B cell (primary cell): ENCODE measurements at regions not wholly inside any gene's neighbourhood (a gene's known extent, or its start where the extent isn't known, plus 50 kb on each side); places are given as distances from the start of the nearest gene placed in this dataset.

Experiments used
- ATAC-seq: fragments of 200-7000 bp; cut with Tn5 transposase; one replicate; pipeline ENCODE4 v1.10.0; 2021; ENCODE audit warnings: low read depth, mild to moderate bottlenecking, moderate number of reproducible peaks, moderate library complexity
- CTCF ChIA-PET: fragments of 350-600 bp; sonication (Branson Sonifier 250); formaldehyde crosslinking; loops from one replicate; lab custom pipeline; 2021; ENCODE audit warnings: antibody characterized with exemption, inconsistent platforms; lab: Charles Lee
- POLR2A ChIA-PET: fragments of 350-600 bp; sonication (Branson Sonifier 250); formaldehyde crosslinking; loops from one replicate; lab custom pipeline; 2021; ENCODE audit warnings: antibody characterized with exemption; lab: Charles Lee
- DNase-seq: peaks from one replicate; pipeline ENCODE4 v3.0.0; 2013
- H2AFZ ChIP-seq: 2 replicates; pipeline ENCODE4 v1.6.1; 2012; ENCODE audit warnings: mild to moderate bottlenecking, low read depth, low read length; ENCODE audit not compliant: insufficient read depth, poor library complexity, severe bottlenecking
- H3K27ac ChIP-seq, 2 donors: 1 replicate in 1 of 2; 2 replicates in 1 of 2; pipeline ENCODE4 v1.5.1; 2012 to 2013; ENCODE audit warnings: low read length in 2 of 2, mild to moderate bottlenecking in 2 of 2, moderate library complexity in 1 of 2
- H3K27me3 ChIP-seq, 4 experiments: fragments of 200-600 bp in 1 of 4; sonication (generic) in 1 of 4; replicated peaks in 1 of 4; 1 replicate in 2 of 4; 2 replicates in 2 of 4; pipeline versions ENCODE4 v1.6.1 to v1.7.0; 2013 to 2016; ENCODE audit warnings: low read length in 3 of 4, mild to moderate bottlenecking in 2 of 4, mixed read lengths in 1 of 4, moderate library complexity in 1 of 4; ENCODE audit not compliant: insufficient read depth in 4 of 4, control insufficient read depth in 3 of 4; ENCODE audit errors: control extremely low read depth in 1 of 4
- H3K36me3 ChIP-seq, 2 experiments: replicated peaks in 1 of 2; 1 replicate in 1 of 2; 2 replicates in 1 of 2; pipeline versions ENCODE4 v1.6.1 to v1.7.1; 2013; ENCODE audit warnings: low read length in 1 of 2; ENCODE audit not compliant: insufficient read depth in 2 of 2, control insufficient read depth in 1 of 2; ENCODE audit errors: control extremely low read depth in 1 of 2, extremely low read depth in 1 of 2
- H3K4me1 ChIP-seq, 2 donors: fragments of 200-600 bp in 1 of 2; sonication (generic) in 1 of 2; 1 replicate in 1 of 2; 2 replicates in 1 of 2; pipeline versions ENCODE4 v1.5.1 to v1.6.1; 2013 to 2017; ENCODE audit warnings: low read length in 2 of 2; ENCODE audit not compliant: control insufficient read depth in 2 of 2, insufficient read depth in 2 of 2
- H3K4me2 ChIP-seq: replicated peaks from 2 replicates; pipeline ENCODE3; 2012; ENCODE audit warnings: mild to moderate bottlenecking, low read depth, low read length; ENCODE audit not compliant: poor library complexity, severe bottlenecking
- H3K4me3 ChIP-seq, 5 experiments: fragments of 200-600 bp in 1 of 5; sonication (generic) in 1 of 5; 1 replicate in 3 of 5; 2 replicates in 2 of 5; pipeline versions ENCODE4 v1.5.1 to v1.7.0; 2011 to 2016; ENCODE audit warnings: low read length in 4 of 5, mild to moderate bottlenecking in 4 of 5, low read depth in 2 of 5, control low read depth in 1 of 5, moderate library complexity in 1 of 5; ENCODE audit not compliant: insufficient read depth in 1 of 5; ENCODE audit errors: control extremely low read depth in 1 of 5, extremely low read depth in 1 of 5
- H3K79me2 ChIP-seq: fragments of 200-600 bp; sonication (generic); one replicate; pipeline ENCODE4 v1.6.0; 2016; ENCODE audit warnings: low read length; ENCODE audit not compliant: control insufficient read depth, insufficient read depth
- H3K9ac ChIP-seq: fragments of 200-600 bp; sonication (generic); 2 replicates; pipeline ENCODE4 v1.6.1; 2017; ENCODE audit warnings: mild to moderate bottlenecking, low read length, moderate library complexity
- H3K9me3 ChIP-seq, 3 donors: one replicate each; pipeline versions ENCODE4 v1.6.1 to v1.7.1; 2013; ENCODE audit warnings: low read length in 2 of 3; ENCODE audit not compliant: control insufficient read depth in 2 of 3, insufficient read depth in 1 of 3; ENCODE audit errors: control extremely low read depth in 1 of 3
- H4K20me1 ChIP-seq: 2 replicates; pipeline ENCODE4 v1.6.0; 2012; ENCODE audit warnings: mild to moderate bottlenecking, low read length; ENCODE audit not compliant: insufficient read depth, control insufficient read depth, poor library complexity, severe bottlenecking
- H3K27ac Mint-ChIP-seq: one replicate; pipeline ENCODE4 v1.8.0; 2021; ENCODE audit warnings: mixed read lengths
- H3K27me3 Mint-ChIP-seq: one replicate; pipeline ENCODE4 v1.8.0; 2021; ENCODE audit warnings: mixed read lengths
- H3K4me1 Mint-ChIP-seq: one replicate; pipeline ENCODE4 v1.8.0; 2021; ENCODE audit warnings: mixed read lengths
- H3K4me3 Mint-ChIP-seq: one replicate; pipeline ENCODE4 v1.8.0; 2021; ENCODE audit warnings: mixed read lengths
- H3K9me3 Mint-ChIP-seq: one replicate; pipeline ENCODE4 v1.8.0; 2022; ENCODE audit warnings: mixed read lengths; ENCODE audit not compliant: insufficient read depth
- EZH2 ChIP-seq: IDR thresholded peaks from 2 replicates; pipeline ENCODE4 v1.6.1; 2012; ENCODE audit warnings: borderline replicate concordance, low read depth, mild to moderate bottlenecking, moderate library complexity, low read length; ENCODE audit not compliant: insufficient read depth, poor library complexity, severe bottlenecking
- WGBS: methylation state at CpG from one replicate; pipeline ENCODE4 v1.1.5; 2013; ENCODE audit warnings: missing lambda C conversion rate; ENCODE audit not compliant: insufficient coverage; 5-methylcytosine and 5-hydroxymethylcytosine counted together
- intact Hi-C: fragments of 100-400 bp; cut with micrococcal nuclease; formaldehyde crosslinking; loops from one replicate; pipeline ENCODE4 v1.10.0; 2022
- TF ChIP-seq, protein P1 (sequence below): fragments of 200-600 bp; IDR thresholded peaks from one replicate; pipeline ENCODE4 v1.8.0; 2022; ENCODE audit warnings: antibody characterized with exemption, mild to moderate bottlenecking

DNA sequence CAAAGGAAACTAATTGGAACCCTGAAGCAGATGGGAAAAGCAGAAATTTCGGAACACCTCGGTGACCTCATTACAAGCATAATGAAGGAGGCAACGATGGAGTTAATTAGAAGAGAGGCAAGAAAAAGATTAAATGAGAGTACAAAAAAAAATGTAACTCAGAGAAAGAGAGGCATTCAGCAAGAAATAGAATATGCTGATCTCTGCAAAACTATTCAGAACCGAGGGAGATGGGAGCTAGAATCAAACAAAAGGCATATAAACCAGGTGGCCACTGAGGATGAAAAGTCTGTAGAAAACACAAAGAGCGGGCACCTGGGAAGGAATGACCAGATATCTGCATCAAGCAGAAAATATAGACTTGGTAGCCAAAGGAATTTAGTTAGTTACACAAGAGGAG lies 118.9 kb downstream of the CETN3 start:
- no peaks in the 10 kb centered on the region for H3K36me3 ChIP-seq
- Mint-ChIP-seq H3K9me3 (no peaks in the 10 kb centered on the region), H3K4me1 (no peaks in the 10 kb centered on the region), H3K27me3 (peaks cover 18% of the 10 kb centered on the region), H3K27ac (no peak overlapping the region), H3K4me3 (no peak overlapping the region)
- H3K4me1 ChIP-seq = no peaks in the 10 kb centered on the region
- WGBS = 91% methylated on average over 5 of the region's 5 CpGs
- no peak for DNase-seq
- TF ChIP-seq, protein P1, sequence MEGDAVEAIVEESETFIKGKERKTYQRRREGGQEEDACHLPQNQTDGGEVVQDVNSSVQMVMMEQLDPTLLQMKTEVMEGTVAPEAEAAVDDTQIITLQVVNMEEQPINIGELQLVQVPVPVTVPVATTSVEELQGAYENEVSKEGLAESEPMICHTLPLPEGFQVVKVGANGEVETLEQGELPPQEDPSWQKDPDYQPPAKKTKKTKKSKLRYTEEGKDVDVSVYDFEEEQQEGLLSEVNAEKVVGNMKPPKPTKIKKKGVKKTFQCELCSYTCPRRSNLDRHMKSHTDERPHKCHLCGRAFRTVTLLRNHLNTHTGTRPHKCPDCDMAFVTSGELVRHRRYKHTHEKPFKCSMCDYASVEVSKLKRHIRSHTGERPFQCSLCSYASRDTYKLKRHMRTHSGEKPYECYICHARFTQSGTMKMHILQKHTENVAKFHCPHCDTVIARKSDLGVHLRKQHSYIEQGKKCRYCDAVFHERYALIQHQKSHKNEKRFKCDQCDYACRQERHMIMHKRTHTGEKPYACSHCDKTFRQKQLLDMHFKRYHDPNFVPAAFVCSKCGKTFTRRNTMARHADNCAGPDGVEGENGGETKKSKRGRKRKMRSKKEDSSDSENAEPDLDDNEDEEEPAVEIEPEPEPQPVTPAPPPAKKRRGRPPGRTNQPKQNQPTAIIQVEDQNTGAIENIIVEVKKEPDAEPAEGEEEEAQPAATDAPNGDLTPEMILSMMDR = no peak
- no peak for TF ChIP-seq EZH2
- intact Hi-C loops = no loop called here
- no peaks in the 10 kb centered on the region for H3K79me2 ChIP-seq
- H3K4me3 ChIP-seq = no peak overlapping the region
- ChIA-PET CTCF (no interaction called here), POLR2A (no interaction called here)
- no peaks in the 10 kb centered on the region for H3K9me3 ChIP-seq
- no peak overlapping the region for H3K4me2 ChIP-seq
- no peak overlapping the region for H3K27ac ChIP-seq
- H4K20me1 ChIP-seq = no peaks in the 10 kb centered on the region
- peaks cover 0 to 3% (median 0%) of the 10 kb centered on the region in 4 experiments for H3K27me3 ChIP-seq
- no peak overlapping the region for H2AFZ ChIP-seq
- no peak overlapping the region for H3K9ac ChIP-seq
- no peak for ATAC-seq

DNA sequence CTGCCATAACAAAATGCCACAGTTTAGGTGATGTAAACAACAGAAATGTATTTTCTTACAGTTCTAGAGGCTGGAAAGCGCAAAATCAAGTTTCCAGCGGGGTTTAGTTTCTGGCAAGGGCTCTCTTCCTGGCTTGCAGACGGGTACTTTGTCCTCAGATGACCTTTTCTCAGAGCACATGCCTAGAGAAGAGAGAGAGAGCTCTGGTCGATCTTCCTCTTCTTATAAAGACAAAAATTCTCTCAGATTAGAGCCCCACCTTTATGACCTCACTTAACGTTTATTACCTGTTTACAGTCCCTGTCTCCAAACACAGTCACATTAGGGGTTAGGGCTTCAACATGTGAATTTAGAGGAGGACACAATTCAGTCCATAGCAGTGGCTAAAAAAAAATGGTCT lies 119.7 kb downstream of the CETN3 start:
- Histone ChIP-seq H3K9me3 (no peaks in the 10 kb centered on the region), H3K36me3 (no peaks in the 10 kb centered on the region), H3K27me3 (peaks cover 0 to 3% (median 0%) of the 10 kb centered on the region in 4 experiments), H3K27ac (no peak overlapping the region), H2AFZ (no peak overlapping the region), H3K4me3 (no peak overlapping the region), H3K4me1 (no peaks in the 10 kb centered on the region), H3K9ac (no peak overlapping the region), H3K79me2 (no peaks in the 10 kb centered on the region), H4K20me1 (no peaks in the 10 kb centered on the region), H3K4me2 (no peak overlapping the region)
- WGBS = 92% methylated on average over 2 of the region's 5 CpGs
- H3K27ac Mint-ChIP-seq = no peak overlapping the region
- CTCF ChIA-PET = no interaction called here
- peaks cover 18% of the 10 kb centered on the region for H3K27me3 Mint-ChIP-seq
- no peaks in the 10 kb centered on the region for H3K9me3 Mint-ChIP-seq
- ATAC-seq (no peak), DNase-seq (no peak)
- intact Hi-C loops = no loop called here
- TF ChIP-seq, protein P1 = no peak
- TF ChIP-seq EZH2 = no peak
- no peaks in the 10 kb centered on the region for H3K4me1 Mint-ChIP-seq
- no peak overlapping the region for H3K4me3 Mint-ChIP-seq
- POLR2A ChIA-PET = no interaction called here
